ENCODE measurements at regions not wholly inside any gene's neighbourhood (a gene's known extent, or its start where the extent isn't known, plus 50 kb on each side); places are given as distances from the start of the nearest gene placed in this dataset.

DNA sequence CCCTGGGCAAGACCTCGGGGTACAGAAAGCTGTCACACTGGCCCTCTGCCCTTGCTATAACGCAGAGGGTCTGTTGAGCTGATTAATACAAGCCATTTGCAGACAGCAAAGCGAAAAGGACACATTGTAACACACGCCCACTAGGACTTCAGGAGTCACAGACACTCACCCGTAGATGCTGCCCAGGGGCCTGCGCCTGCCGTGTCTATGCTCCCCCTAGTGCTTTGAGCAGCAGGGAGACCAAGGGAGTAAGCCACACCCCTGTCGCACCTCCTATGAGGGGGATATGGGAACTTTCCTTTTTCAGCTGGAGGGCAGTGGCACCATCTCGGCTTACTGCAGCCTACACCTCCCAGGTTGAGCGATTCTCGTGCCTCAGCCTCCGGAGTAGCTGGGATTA is 1930.2 kb downstream of the OLFM4 start:
- TF ChIP-seq, protein P1, sequence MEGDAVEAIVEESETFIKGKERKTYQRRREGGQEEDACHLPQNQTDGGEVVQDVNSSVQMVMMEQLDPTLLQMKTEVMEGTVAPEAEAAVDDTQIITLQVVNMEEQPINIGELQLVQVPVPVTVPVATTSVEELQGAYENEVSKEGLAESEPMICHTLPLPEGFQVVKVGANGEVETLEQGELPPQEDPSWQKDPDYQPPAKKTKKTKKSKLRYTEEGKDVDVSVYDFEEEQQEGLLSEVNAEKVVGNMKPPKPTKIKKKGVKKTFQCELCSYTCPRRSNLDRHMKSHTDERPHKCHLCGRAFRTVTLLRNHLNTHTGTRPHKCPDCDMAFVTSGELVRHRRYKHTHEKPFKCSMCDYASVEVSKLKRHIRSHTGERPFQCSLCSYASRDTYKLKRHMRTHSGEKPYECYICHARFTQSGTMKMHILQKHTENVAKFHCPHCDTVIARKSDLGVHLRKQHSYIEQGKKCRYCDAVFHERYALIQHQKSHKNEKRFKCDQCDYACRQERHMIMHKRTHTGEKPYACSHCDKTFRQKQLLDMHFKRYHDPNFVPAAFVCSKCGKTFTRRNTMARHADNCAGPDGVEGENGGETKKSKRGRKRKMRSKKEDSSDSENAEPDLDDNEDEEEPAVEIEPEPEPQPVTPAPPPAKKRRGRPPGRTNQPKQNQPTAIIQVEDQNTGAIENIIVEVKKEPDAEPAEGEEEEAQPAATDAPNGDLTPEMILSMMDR (IDR thresholded peaks at IDR 0.05), result no peak
- TF ChIP-seq, protein P2, sequence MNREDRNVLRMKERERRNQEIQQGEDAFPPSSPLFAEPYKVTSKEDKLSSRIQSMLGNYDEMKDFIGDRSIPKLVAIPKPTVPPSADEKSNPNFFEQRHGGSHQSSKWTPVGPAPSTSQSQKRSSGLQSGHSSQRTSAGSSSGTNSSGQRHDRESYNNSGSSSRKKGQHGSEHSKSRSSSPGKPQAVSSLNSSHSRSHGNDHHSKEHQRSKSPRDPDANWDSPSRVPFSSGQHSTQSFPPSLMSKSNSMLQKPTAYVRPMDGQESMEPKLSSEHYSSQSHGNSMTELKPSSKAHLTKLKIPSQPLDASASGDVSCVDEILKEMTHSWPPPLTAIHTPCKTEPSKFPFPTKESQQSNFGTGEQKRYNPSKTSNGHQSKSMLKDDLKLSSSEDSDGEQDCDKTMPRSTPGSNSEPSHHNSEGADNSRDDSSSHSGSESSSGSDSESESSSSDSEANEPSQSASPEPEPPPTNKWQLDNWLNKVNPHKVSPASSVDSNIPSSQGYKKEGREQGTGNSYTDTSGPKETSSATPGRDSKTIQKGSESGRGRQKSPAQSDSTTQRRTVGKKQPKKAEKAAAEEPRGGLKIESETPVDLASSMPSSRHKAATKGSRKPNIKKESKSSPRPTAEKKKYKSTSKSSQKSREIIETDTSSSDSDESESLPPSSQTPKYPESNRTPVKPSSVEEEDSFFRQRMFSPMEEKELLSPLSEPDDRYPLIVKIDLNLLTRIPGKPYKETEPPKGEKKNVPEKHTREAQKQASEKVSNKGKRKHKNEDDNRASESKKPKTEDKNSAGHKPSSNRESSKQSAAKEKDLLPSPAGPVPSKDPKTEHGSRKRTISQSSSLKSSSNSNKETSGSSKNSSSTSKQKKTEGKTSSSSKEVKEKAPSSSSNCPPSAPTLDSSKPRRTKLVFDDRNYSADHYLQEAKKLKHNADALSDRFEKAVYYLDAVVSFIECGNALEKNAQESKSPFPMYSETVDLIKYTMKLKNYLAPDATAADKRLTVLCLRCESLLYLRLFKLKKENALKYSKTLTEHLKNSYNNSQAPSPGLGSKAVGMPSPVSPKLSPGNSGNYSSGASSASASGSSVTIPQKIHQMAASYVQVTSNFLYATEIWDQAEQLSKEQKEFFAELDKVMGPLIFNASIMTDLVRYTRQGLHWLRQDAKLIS (CRISPR knock-in tag; IDR thresholded peaks at IDR 0.05; ENCODE audit: borderline replicate concordance), result no peak
- no peak for TF ChIP-seq ATF1 (CRISPR knock-in tag; IDR thresholded peaks at IDR 0.05)
- TF ChIP-seq OVOL2 (CRISPR knock-in tag; IDR thresholded peaks at IDR 0.05; ENCODE audit: borderline replicate concordance), result no peak
- TF ChIP-seq, protein P3, sequence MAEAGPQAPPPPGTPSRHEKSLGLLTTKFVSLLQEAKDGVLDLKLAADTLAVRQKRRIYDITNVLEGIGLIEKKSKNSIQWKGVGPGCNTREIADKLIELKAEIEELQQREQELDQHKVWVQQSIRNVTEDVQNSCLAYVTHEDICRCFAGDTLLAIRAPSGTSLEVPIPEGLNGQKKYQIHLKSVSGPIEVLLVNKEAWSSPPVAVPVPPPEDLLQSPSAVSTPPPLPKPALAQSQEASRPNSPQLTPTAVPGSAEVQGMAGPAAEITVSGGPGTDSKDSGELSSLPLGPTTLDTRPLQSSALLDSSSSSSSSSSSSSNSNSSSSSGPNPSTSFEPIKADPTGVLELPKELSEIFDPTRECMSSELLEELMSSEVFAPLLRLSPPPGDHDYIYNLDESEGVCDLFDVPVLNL (CRISPR knock-in tag; IDR thresholded peaks at IDR 0.05; ENCODE audit: borderline replicate concordance, low read depth), result no peak
- no peak for TF ChIP-seq RELA (CRISPR knock-in tag; IDR thresholded peaks at IDR 0.05; ENCODE audit: borderline replicate concordance)
- no peak for TF ChIP-seq MXD4 (CRISPR knock-in tag; IDR thresholded peaks at IDR 0.05; ENCODE audit: borderline replicate concordance)
- no peak for TF ChIP-seq ESRRA (CRISPR knock-in tag; IDR thresholded peaks at IDR 0.05; ENCODE audit: borderline replicate concordance)
- TF ChIP-seq, protein P4, sequence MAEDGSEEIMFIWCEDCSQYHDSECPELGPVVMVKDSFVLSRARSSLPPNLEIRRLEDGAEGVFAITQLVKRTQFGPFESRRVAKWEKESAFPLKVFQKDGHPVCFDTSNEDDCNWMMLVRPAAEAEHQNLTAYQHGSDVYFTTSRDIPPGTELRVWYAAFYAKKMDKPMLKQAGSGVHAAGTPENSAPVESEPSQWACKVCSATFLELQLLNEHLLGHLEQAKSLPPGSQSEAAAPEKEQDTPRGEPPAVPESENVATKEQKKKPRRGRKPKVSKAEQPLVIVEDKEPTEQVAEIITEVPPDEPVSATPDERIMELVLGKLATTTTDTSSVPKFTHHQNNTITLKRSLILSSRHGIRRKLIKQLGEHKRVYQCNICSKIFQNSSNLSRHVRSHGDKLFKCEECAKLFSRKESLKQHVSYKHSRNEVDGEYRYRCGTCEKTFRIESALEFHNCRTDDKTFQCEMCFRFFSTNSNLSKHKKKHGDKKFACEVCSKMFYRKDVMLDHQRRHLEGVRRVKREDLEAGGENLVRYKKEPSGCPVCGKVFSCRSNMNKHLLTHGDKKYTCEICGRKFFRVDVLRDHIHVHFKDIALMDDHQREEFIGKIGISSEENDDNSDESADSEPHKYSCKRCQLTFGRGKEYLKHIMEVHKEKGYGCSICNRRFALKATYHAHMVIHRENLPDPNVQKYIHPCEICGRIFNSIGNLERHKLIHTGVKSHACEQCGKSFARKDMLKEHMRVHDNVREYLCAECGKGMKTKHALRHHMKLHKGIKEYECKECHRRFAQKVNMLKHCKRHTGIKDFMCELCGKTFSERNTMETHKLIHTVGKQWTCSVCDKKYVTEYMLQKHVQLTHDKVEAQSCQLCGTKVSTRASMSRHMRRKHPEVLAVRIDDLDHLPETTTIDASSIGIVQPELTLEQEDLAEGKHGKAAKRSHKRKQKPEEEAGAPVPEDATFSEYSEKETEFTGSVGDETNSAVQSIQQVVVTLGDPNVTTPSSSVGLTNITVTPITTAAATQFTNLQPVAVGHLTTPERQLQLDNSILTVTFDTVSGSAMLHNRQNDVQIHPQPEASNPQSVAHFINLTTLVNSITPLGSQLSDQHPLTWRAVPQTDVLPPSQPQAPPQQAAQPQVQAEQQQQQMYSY (CRISPR knock-in tag; IDR thresholded peaks at IDR 0.05), result no peak
